A673 (cell line): ENCODE measurements at regions not wholly inside any gene's neighbourhood (a gene's known extent, or its start where the extent isn't known, plus 50 kb on each side); places are given as distances from the start of the nearest gene placed in this dataset.

Experiments
- BruUV-seq: library from RNA; stranded (reverse); fragments of 400-500 nt; replicated peaks from 2 replicates; lab custom pipeline; 2021; lab: Mats Ljungman, UMichigan
- CTCF ChIA-PET: fragments of 300-600 bp; sonication (Branson Sonifier 250); formaldehyde crosslinking; loops from one replicate; lab custom pipeline; 2022; ENCODE audit warnings: antibody characterized with exemption; lab: Charles Lee
- POLR2A ChIA-PET: fragments of 300-600 bp; sonication (Branson Sonifier 250); formaldehyde crosslinking; loops from one replicate; lab custom pipeline; 2022; ENCODE audit warnings: antibody characterized with exemption; ENCODE audit not compliant: low non-redundant PET; lab: Charles Lee
- DNase-seq: peaks from one replicate; pipeline ENCODE4 v3.0.0-alpha.2; 2015; ENCODE audit warnings: low spot score
- H3K27ac ChIP-seq: fragments of 200-600 bp; sonication (generic); 2 replicates; pipeline ENCODE4 v1.5.1; 2016; ENCODE audit warnings: mixed run types, low read depth, mild to moderate bottlenecking, mixed read lengths, antibody characterized with exemption, low read length; ENCODE audit not compliant: poor library complexity, severe bottlenecking
- H3K27me3 ChIP-seq: fragments of 200-600 bp; sonication (generic); replicated peaks from 2 replicates; pipeline ENCODE4 v1.6.1; 2017; ENCODE audit warnings: mixed run types, low read depth, mild to moderate bottlenecking, mixed read lengths, antibody characterized with exemption, low read length; ENCODE audit not compliant: insufficient read depth, poor library complexity
- H3K36me3 ChIP-seq: fragments of 200-600 bp; sonication (generic); 2 replicates; pipeline ENCODE4 v1.6.1; 2016; ENCODE audit warnings: mixed run types, mild to moderate bottlenecking, mixed read lengths, antibody characterized with exemption, low read length; ENCODE audit not compliant: insufficient read depth, poor library complexity, severe bottlenecking
- H3K4me1 ChIP-seq: fragments of 200-600 bp; sonication (generic); 2 replicates; pipeline ENCODE4 v1.6.1; 2017; ENCODE audit warnings: mixed run types, mild to moderate bottlenecking, mixed read lengths, antibody characterized with exemption, low read length; ENCODE audit not compliant: insufficient read depth, poor library complexity, severe bottlenecking
- H3K4me3 ChIP-seq: fragments of 200-600 bp; sonication (generic); 2 replicates; pipeline ENCODE4 v1.5.1; 2016; ENCODE audit warnings: low read depth, mixed run types, mild to moderate bottlenecking, mixed read lengths, low read length; ENCODE audit not compliant: poor library complexity, severe bottlenecking
- H3K9me3 ChIP-seq: fragments of 200-600 bp; sonication (generic); 2 replicates; pipeline ENCODE4 v1.6.1; 2016; ENCODE audit warnings: mixed run types, low read depth, mild to moderate bottlenecking, mixed read lengths, antibody characterized with exemption, low read length; ENCODE audit not compliant: poor library complexity, severe bottlenecking
- CTCF ChIP-seq: fragments of 300-800, 200-600 bp; sonication (generic); conservative IDR thresholded peaks from 2 replicates; pipeline ENCODE4 v1.5.1; 2017; ENCODE audit warnings: low read depth, mild to moderate bottlenecking, antibody characterized with exemption, low read length, moderate library complexity, mixed read lengths
- EZH2 ChIP-seq: fragments of 200-600 bp; sonication (generic); IDR thresholded peaks from 2 replicates; pipeline ENCODE4 v1.6.1; 2017; ENCODE audit warnings: borderline replicate concordance, low read depth, mild to moderate bottlenecking, mixed read lengths, antibody characterized with exemption, low read length; ENCODE audit not compliant: poor library complexity, severe bottlenecking
- intact Hi-C: fragments of 100-400 bp; cut with micrococcal nuclease; formaldehyde crosslinking; loops from one replicate; pipeline ENCODE4 v1.10.0; 2022; ENCODE audit not compliant: unreplicated experiment

GRCh38 chr5:158277276-158277675 is 418.3 kb upstream of the CLINT1 start:
- CTCF ChIA-PET = no interaction called here
- Histone ChIP-seq H3K9me3 (no peaks in the 10 kb centered on the region), H3K4me1 (no peaks in the 10 kb centered on the region), H3K36me3 (no peaks in the 10 kb centered on the region), H3K4me3 (no peak overlapping the region), H3K27ac (no peak overlapping the region), H3K27me3 (no peaks in the 10 kb centered on the region)
- POLR2A ChIA-PET = no interaction called here
- BruUV-seq = no TSS peak
- intact Hi-C loops = no loop called here
- DNase-seq = no peak
- TF ChIP-seq CTCF (no peak), EZH2 (no peak)

- TF ChIP-seq EZH2 (no peak), CTCF (no peak)
- H3K4me3 ChIP-seq = no peak overlapping the region
- no peaks in the 10 kb centered on the region for H3K9me3 ChIP-seq
- no peaks in the 10 kb centered on the region for H3K36me3 ChIP-seq
- POLR2A ChIA-PET = no interaction called here
- no TSS peak for BruUV-seq
- H3K4me1 ChIP-seq = no peaks in the 10 kb centered on the region
- intact Hi-C loops = no loop called here
- H3K27me3 ChIP-seq = no peaks in the 10 kb centered on the region
- DNase-seq = no peak
- no peak overlapping the region for H3K27ac ChIP-seq
- CTCF ChIA-PET = no interaction called here
These were observed 417.7 kb upstream of the CLINT1 start for GRCh38 chr5:158276692-158277091.

- no TSS peak for BruUV-seq
- no peak for TF ChIP-seq CTCF
- no peak for TF ChIP-seq EZH2
- POLR2A ChIA-PET = no interaction called here
- H3K4me1 ChIP-seq = no peaks in the 10 kb centered on the region
- no peaks in the 10 kb centered on the region for H3K9me3 ChIP-seq
- intact Hi-C loops = no loop called here
- no peak overlapping the region for H3K4me3 ChIP-seq
- no peak overlapping the region for H3K27ac ChIP-seq
- H3K27me3 ChIP-seq = no peaks in the 10 kb centered on the region
- no peaks in the 10 kb centered on the region for H3K36me3 ChIP-seq
- CTCF ChIA-PET = no interaction called here
- no peak for DNase-seq
These were observed 416.6 kb upstream of the CLINT1 start for GRCh38 chr5:158275511-158275910.
